GM12878 (cell line): ENCODE measurements at regions not wholly inside any gene's neighbourhood (a gene's known extent, or its start where the extent isn't known, plus 50 kb on each side); places are given as distances from the start of the nearest gene placed in this dataset.

Experiments
- ATAC-seq: fragments of 200-7000 bp; cut with Tn5 transposase; 3 replicates; pipeline ENCODE4 v1.9.1; 2020; ENCODE audit warnings: mild to moderate bottlenecking, moderate library complexity
- BruUV-seq: library from RNA; stranded (reverse); fragments of 400-500 nt; replicated peaks from 2 replicates; lab custom pipeline; 2021; lab: Mats Ljungman, UMichigan
- CTCF ChIA-PET: fragments of 300-600 bp; sonication (Branson Sonifier 250); formaldehyde crosslinking; extraction: SDS; loops from one replicate; lab custom pipeline; 2021; ENCODE audit warnings: inconsistent platforms; lab: Yijun Ruan, JAX
- POLR2A ChIA-PET: fragments of 350-600 bp; formaldehyde crosslinking; extraction: SDS; loops from one replicate; lab custom pipeline; 2021; ENCODE audit warnings: inconsistent platforms; lab: Charles Lee
- RAD21 ChIA-PET: fragments of 300-600 bp; sonication (Branson Sonifier 250); formaldehyde crosslinking; loops from one replicate; lab custom pipeline; 2023; ENCODE audit warnings: antibody characterized with exemption; ENCODE audit not compliant: unreplicated experiment; lab: Charles Lee
- SMC1A ChIA-PET: fragments of 300-600 bp; sonication (Branson Sonifier 250); formaldehyde crosslinking; loops from one replicate; lab custom pipeline; 2023; ENCODE audit not compliant: unreplicated experiment, uncharacterized antibody; lab: Charles Lee
- DNase-seq: peaks from one replicate; pipeline ENCODE4 v3.0.0-alpha.2; 2011; ENCODE audit warnings: low read depth, low spot score
- FAIRE-seq: peaks from 3 replicates; lab custom pipeline; 2011; peaks lifted over from hg19 to GRCh38; lab: Jason Lieb, UNC
- H2AFZ ChIP-seq: 2 replicates; pipeline ENCODE4 v1.6.0; 2011; ENCODE audit warnings: low read depth, low read length, control low read depth; ENCODE audit not compliant: control insufficient read depth
- H3K27ac ChIP-seq: 2 replicates; pipeline ENCODE4 v1.5.1; 2011; ENCODE audit warnings: control low read depth; ENCODE audit not compliant: control insufficient read depth, insufficient read depth
- H3K27me3 ChIP-seq, 2 experiments: replicated peaks in 1 of 2; 2 replicates each; pipeline versions ENCODE4 v1.6.0 to v1.6.1; 2011; ENCODE audit warnings: low read length in 1 of 2; ENCODE audit not compliant: control insufficient read depth in 2 of 2, insufficient read depth in 2 of 2
- H3K36me3 ChIP-seq, 2 experiments: 2 replicates each; pipeline ENCODE4 v1.5.1; 2011; ENCODE audit warnings: low read length in 1 of 2; ENCODE audit not compliant: control insufficient read depth in 2 of 2, insufficient read depth in 2 of 2
- H3K4me1 ChIP-seq: 2 replicates; pipeline ENCODE4 v1.6.1; 2011; ENCODE audit warnings: mild to moderate bottlenecking, low read length, moderate library complexity, mixed read lengths; ENCODE audit not compliant: control insufficient read depth, insufficient read depth
- H3K4me2 ChIP-seq: 2 replicates; pipeline ENCODE4 v1.6.0; 2011; ENCODE audit warnings: control low read depth; ENCODE audit not compliant: control insufficient read depth, insufficient read depth
- H3K4me3 ChIP-seq: fragments of 200-600 bp; sonication (generic); 2 replicates; pipeline ENCODE4 v1.5.1; 2016
- H3K79me2 ChIP-seq: 2 replicates; pipeline ENCODE4 v1.6.0; 2011; ENCODE audit warnings: low read length; ENCODE audit not compliant: control insufficient read depth, insufficient read depth
- H3K9ac ChIP-seq: 2 replicates; pipeline ENCODE4 v1.8.0; 2011; ENCODE audit warnings: low read length, control low read depth, mixed read lengths; ENCODE audit not compliant: control insufficient read depth, insufficient read depth
- H3K9me3 ChIP-seq: replicated peaks from 3 replicates; pipeline ENCODE4 v1.5.1; 2011; ENCODE audit warnings: mild to moderate bottlenecking, low read length; ENCODE audit not compliant: control insufficient read depth, insufficient read depth
- H4K20me1 ChIP-seq: 2 replicates; pipeline ENCODE4 v1.6.0; 2011; ENCODE audit not compliant: control insufficient read depth, insufficient read depth
- CBX3 ChIP-seq: fragments of 200-600 bp; sonication (generic); IDR thresholded peaks from 2 replicates; pipeline ENCODE4 v1.6.1; 2016; ENCODE audit warnings: low read depth, borderline replicate concordance
- GATAD2B ChIP-seq: fragments of 450-650 bp; conservative IDR thresholded peaks from 2 replicates; pipeline ENCODE4 v1.6.1; 2017; ENCODE audit warnings: low read depth, mild to moderate bottlenecking, moderate library complexity
- NRF1 ChIP-seq: conservative IDR thresholded peaks from 2 replicates; pipeline ENCODE4 v1.6.1; 2011; ENCODE audit warnings: mild to moderate bottlenecking, low read depth, low read length, improper control_type of control experiment
- RB1 ChIP-seq: fragments of 450-650 bp; formaldehyde crosslinking; IDR thresholded peaks from 2 replicates; pipeline ENCODE4 v1.6.1; 2017; ENCODE audit warnings: mild to moderate bottlenecking, borderline replicate concordance
- SIN3A ChIP-seq: IDR thresholded peaks from 2 replicates; pipeline ENCODE4 v1.6.1; 2012; ENCODE audit warnings: low read depth, low read length, improper control_type of control experiment
- SMC3 ChIP-seq: IDR thresholded peaks from 2 replicates; pipeline ENCODE4 v1.6.1; 2011; ENCODE audit warnings: low read length, improper control_type of control experiment, borderline replicate concordance
- TBL1XR1 ChIP-seq: IDR thresholded peaks from 2 replicates; pipeline ENCODE4 v1.6.1; 2012; ENCODE audit warnings: low read depth, low read length, improper control_type of control experiment
- TCF7 ChIP-seq: IDR thresholded peaks from 2 replicates; pipeline ENCODE4 v1.6.1; 2014; ENCODE audit warnings: antibody characterized with exemption, borderline replicate concordance
- ZZZ3 ChIP-seq: IDR thresholded peaks from 2 replicates; pipeline ENCODE4 v1.6.1; 2011; ENCODE audit warnings: low read depth; ENCODE audit not compliant: control insufficient read depth, insufficient read length
- in situ Hi-C: fragments of 300-500 bp; cut with MboI; formaldehyde crosslinking; loops from 9 replicates; pipeline ENCODE4 v1.14.3; 2018; ENCODE audit warnings: mixed read lengths
- intact Hi-C: fragments of 100-400 bp; cut with micrococcal nuclease; formaldehyde crosslinking; loops from one replicate; pipeline ENCODE4 v1.14.2; 2022; ENCODE audit not compliant: unreplicated experiment
- TF ChIP-seq, protein P1 (sequence below): IDR thresholded peaks from 2 replicates; pipeline ENCODE4 v1.6.1; 2012; ENCODE audit warnings: low read depth, low read length, improper control_type of control experiment
- TF ChIP-seq, protein P2 (sequence below): IDR thresholded peaks from 2 replicates; pipeline ENCODE4 v1.6.1; 2011; ENCODE audit warnings: mild to moderate bottlenecking, low read depth, low read length, moderate library complexity; ENCODE audit not compliant: insufficient replicate concordance
- TF ChIP-seq, protein P3 (sequence below): IDR thresholded peaks from 2 replicates; pipeline ENCODE4 v1.6.1; 2012; ENCODE audit warnings: improper control_type of control experiment, low read depth, low read length; ENCODE audit not compliant: insufficient replicate concordance
- TF ChIP-seq, protein P4 (sequence below): fragments of 450-650 bp; IDR thresholded peaks from 2 replicates; pipeline ENCODE4 v1.6.1; 2014; ENCODE audit warnings: mild to moderate bottlenecking

DNA sequence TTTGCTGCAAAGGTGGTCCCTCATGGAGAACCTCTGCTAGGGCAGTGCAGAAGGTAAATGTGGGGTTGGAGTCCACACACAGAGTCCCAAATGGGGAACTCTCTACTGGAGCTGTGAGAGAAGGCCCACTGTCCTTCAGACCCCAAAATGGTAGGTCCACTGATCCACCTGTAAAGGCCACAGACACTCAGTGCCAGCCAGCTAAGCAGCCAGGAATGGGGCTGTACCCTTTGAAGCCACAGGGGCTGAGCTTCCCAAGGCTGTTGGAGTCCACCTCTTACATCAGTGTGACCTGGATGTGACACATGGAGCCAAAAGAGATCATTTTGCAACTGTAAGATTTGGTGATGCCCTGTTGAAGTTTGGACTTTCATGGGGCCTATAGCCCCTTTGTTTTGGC is 252.4 kb upstream of the GULP1 start (continued):
- TF ChIP-seq, protein P1, sequence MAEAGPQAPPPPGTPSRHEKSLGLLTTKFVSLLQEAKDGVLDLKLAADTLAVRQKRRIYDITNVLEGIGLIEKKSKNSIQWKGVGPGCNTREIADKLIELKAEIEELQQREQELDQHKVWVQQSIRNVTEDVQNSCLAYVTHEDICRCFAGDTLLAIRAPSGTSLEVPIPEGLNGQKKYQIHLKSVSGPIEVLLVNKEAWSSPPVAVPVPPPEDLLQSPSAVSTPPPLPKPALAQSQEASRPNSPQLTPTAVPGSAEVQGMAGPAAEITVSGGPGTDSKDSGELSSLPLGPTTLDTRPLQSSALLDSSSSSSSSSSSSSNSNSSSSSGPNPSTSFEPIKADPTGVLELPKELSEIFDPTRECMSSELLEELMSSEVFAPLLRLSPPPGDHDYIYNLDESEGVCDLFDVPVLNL = no peak
- TF ChIP-seq, protein P2, sequence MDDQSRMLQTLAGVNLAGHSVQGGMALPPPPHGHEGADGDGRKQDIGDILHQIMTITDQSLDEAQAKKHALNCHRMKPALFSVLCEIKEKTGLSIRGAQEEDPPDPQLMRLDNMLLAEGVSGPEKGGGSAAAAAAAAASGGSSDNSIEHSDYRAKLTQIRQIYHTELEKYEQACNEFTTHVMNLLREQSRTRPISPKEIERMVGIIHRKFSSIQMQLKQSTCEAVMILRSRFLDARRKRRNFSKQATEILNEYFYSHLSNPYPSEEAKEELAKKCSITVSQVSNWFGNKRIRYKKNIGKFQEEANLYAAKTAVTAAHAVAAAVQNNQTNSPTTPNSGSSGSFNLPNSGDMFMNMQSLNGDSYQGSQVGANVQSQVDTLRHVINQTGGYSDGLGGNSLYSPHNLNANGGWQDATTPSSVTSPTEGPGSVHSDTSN = no peak
- TF ChIP-seq SMC3 = no peak
- no peak for TF ChIP-seq ZZZ3
- no peak for TF ChIP-seq CBX3
- TF ChIP-seq NRF1 = no peak

DNA sequence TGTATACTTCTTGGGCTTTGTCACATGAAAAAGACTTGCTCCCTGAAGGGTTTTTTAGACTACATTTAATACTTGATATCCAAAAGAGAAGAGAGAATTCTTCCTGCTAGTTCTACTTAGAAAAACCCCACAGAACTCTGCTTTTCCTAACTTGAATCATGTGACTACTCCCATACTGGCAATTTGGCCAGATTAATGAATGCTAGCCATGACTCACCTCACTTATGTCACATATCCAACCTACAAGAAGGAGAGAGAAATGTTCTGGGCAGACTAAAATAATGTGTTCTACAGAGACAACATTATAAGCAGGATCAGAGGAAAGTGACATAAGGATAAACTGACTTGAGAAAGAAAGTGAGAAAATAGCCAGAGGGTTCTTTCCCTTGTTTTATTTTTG is 249.3 kb upstream of the GULP1 start:
- ChIA-PET SMC1A (interaction anchor here (0.9 kb wide), 1 partner anchor 13 kb away, joined by 3 read pairs; no protein-coding TSS in a partner anchor), POLR2A (no interaction called here), CTCF (no interaction called here), RAD21 (no interaction called here)
- H2AFZ ChIP-seq = no peak overlapping the region
- H3K36me3 ChIP-seq = no peaks in the 10 kb centered on the region
- in situ Hi-C loops = no loop called here
- no TSS peak for BruUV-seq
- no peak for FAIRE-seq
- no peaks in the 10 kb centered on the region for H3K9me3 ChIP-seq
- H3K27ac ChIP-seq = no peak overlapping the region
- no peak overlapping the region for H3K4me3 ChIP-seq
- no peak for ATAC-seq
- no peaks in the 10 kb centered on the region for H3K4me1 ChIP-seq
- no peak for DNase-seq
- no peaks in the 10 kb centered on the region for H3K27me3 ChIP-seq
- no peak overlapping the region for H3K9ac ChIP-seq
- no peaks in the 10 kb centered on the region for H4K20me1 ChIP-seq
- intact Hi-C loops = no loop called here
- H3K4me2 ChIP-seq = no peak overlapping the region
- H3K79me2 ChIP-seq = no peaks in the 10 kb centered on the region
- TF ChIP-seq, protein P3, sequence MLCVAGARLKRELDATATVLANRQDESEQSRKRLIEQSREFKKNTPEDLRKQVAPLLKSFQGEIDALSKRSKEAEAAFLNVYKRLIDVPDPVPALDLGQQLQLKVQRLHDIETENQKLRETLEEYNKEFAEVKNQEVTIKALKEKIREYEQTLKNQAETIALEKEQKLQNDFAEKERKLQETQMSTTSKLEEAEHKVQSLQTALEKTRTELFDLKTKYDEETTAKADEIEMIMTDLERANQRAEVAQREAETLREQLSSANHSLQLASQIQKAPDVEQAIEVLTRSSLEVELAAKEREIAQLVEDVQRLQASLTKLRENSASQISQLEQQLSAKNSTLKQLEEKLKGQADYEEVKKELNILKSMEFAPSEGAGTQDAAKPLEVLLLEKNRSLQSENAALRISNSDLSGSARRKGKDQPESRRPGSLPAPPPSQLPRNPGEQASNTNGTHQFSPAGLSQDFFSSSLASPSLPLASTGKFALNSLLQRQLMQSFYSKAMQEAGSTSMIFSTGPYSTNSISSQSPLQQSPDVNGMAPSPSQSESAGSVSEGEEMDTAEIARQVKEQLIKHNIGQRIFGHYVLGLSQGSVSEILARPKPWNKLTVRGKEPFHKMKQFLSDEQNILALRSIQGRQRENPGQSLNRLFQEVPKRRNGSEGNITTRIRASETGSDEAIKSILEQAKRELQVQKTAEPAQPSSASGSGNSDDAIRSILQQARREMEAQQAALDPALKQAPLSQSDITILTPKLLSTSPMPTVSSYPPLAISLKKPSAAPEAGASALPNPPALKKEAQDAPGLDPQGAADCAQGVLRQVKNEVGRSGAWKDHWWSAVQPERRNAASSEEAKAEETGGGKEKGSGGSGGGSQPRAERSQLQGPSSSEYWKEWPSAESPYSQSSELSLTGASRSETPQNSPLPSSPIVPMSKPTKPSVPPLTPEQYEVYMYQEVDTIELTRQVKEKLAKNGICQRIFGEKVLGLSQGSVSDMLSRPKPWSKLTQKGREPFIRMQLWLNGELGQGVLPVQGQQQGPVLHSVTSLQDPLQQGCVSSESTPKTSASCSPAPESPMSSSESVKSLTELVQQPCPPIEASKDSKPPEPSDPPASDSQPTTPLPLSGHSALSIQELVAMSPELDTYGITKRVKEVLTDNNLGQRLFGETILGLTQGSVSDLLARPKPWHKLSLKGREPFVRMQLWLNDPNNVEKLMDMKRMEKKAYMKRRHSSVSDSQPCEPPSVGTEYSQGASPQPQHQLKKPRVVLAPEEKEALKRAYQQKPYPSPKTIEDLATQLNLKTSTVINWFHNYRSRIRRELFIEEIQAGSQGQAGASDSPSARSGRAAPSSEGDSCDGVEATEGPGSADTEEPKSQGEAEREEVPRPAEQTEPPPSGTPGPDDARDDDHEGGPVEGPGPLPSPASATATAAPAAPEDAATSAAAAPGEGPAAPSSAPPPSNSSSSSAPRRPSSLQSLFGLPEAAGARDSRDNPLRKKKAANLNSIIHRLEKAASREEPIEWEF = no peak
- TF ChIP-seq TBL1XR1 = no peak
- TF ChIP-seq, protein P2 = no peak
- TF ChIP-seq RB1 = no peak
- no peak for TF ChIP-seq TCF7
- TF ChIP-seq SIN3A = no peak
- TF ChIP-seq, protein P4, sequence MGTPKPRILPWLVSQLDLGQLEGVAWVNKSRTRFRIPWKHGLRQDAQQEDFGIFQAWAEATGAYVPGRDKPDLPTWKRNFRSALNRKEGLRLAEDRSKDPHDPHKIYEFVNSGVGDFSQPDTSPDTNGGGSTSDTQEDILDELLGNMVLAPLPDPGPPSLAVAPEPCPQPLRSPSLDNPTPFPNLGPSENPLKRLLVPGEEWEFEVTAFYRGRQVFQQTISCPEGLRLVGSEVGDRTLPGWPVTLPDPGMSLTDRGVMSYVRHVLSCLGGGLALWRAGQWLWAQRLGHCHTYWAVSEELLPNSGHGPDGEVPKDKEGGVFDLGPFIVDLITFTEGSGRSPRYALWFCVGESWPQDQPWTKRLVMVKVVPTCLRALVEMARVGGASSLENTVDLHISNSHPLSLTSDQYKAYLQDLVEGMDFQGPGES = no peak
- TF ChIP-seq GATAD2B = no peak
